Naive thymus-derived CD4-positive, alpha-beta T cell (primary cell): ENCODE measurements at regions not wholly inside any gene's neighbourhood (a gene's known extent, or its start where the extent isn't known, plus 50 kb on each side); places are given as distances from the start of the nearest gene placed in this dataset.

Experiments used
- ATAC-seq: fragments of 150-1000 bp; cut with Tn5 transposase; 2 replicates; pipeline ENCODE4 v1.10.0; 2021; ENCODE audit warnings: mild to moderate bottlenecking, moderate library complexity
- CTCF ChIA-PET: fragments of 350-600 bp; sonication (Branson Sonifier 250); formaldehyde crosslinking; loops from one replicate; lab custom pipeline; 2021; ENCODE audit warnings: antibody characterized with exemption; lab: Charles Lee
- POLR2A ChIA-PET: fragments of 350-600 bp; sonication (Branson Sonifier 250); formaldehyde crosslinking; loops from one replicate; lab custom pipeline; 2021; ENCODE audit warnings: antibody characterized with exemption, inconsistent platforms; lab: Charles Lee
- DNase-seq, 9 donors: peaks; one replicate each; pipeline versions ENCODE4 v3.0.0 to v3.0.0-alpha.2; 2020 to 2022; ENCODE audit warnings: mixed read lengths in 1 of 9
- H3K27ac ChIP-seq: one replicate; pipeline ENCODE4 v1.7.0; 2013; ENCODE audit warnings: mild to moderate bottlenecking, low read depth, low read length, moderate library complexity
- H3K27me3 ChIP-seq, 2 donors: one replicate each; pipeline ENCODE4 v1.7.0; 2013; ENCODE audit warnings: low read length in 2 of 2, mild to moderate bottlenecking in 2 of 2, moderate library complexity in 2 of 2; ENCODE audit not compliant: control insufficient read depth in 2 of 2, insufficient read depth in 2 of 2
- H3K36me3 ChIP-seq, 3 experiments: 1 replicate in 2 of 3; 2 replicates in 1 of 3; pipeline ENCODE4 v1.7.0; 2013; ENCODE audit warnings: low read length in 3 of 3, mild to moderate bottlenecking in 3 of 3, moderate library complexity in 1 of 3; ENCODE audit not compliant: insufficient read depth in 3 of 3, control insufficient read depth in 2 of 3
- H3K4me1 ChIP-seq, 2 donors: one replicate each; pipeline ENCODE4 v1.7.0; 2013; ENCODE audit warnings: low read length in 2 of 2, mild to moderate bottlenecking in 2 of 2, moderate library complexity in 1 of 2; ENCODE audit not compliant: control insufficient read depth in 2 of 2, insufficient read depth in 2 of 2
- H3K4me3 ChIP-seq: 2 replicates; pipeline ENCODE4 v1.7.0; 2013; ENCODE audit warnings: mild to moderate bottlenecking, low read length
- H3K9me3 ChIP-seq, 3 experiments: 1 replicate in 2 of 3; 2 replicates in 1 of 3; pipeline ENCODE4 v1.7.0; 2013; ENCODE audit warnings: low read length in 3 of 3; ENCODE audit not compliant: control insufficient read depth in 2 of 3
- H3K27ac Mint-ChIP-seq, 9 donors: one replicate each; pipeline ENCODE4 v1.8.0; 2020 to 2022; ENCODE audit warnings: mixed read lengths in 9 of 9, mild to moderate bottlenecking in 8 of 9, moderate library complexity in 5 of 9, inconsistent platforms in 2 of 9
- H3K27me3 Mint-ChIP-seq, 5 donors: one replicate each; pipeline ENCODE4 v1.8.0; 2021 to 2022; ENCODE audit warnings: mixed read lengths in 5 of 5, mild to moderate bottlenecking in 1 of 5
- H3K36me3 Mint-ChIP-seq, 5 donors: one replicate each; pipeline ENCODE4 v1.8.0; 2020 to 2022; ENCODE audit warnings: mixed read lengths in 5 of 5, mild to moderate bottlenecking in 3 of 5, inconsistent platforms in 1 of 5
- H3K4me1 Mint-ChIP-seq, 7 donors: one replicate each; pipeline ENCODE4 v1.8.0; 2020 to 2022; ENCODE audit warnings: mixed read lengths in 7 of 7, mild to moderate bottlenecking in 3 of 7, inconsistent platforms in 1 of 7
- H3K4me3 Mint-ChIP-seq, 10 donors: one replicate each; pipeline ENCODE4 v1.8.0; 2020 to 2022; ENCODE audit warnings: mild to moderate bottlenecking in 10 of 10, mixed read lengths in 10 of 10, moderate library complexity in 6 of 10, inconsistent platforms in 2 of 10
- H3K9me3 Mint-ChIP-seq, 11 donors: one replicate each; pipeline ENCODE4 v1.8.0; 2020 to 2022; ENCODE audit warnings: mixed read lengths in 11 of 11, mild to moderate bottlenecking in 4 of 11, inconsistent platforms in 1 of 11, moderate library complexity in 1 of 11
- intact Hi-C, 2 donors: fragments of 100-400 bp; cut with micrococcal nuclease; formaldehyde crosslinking; loops; one replicate each; pipeline ENCODE4 v1.15.1; 2023

DNA sequence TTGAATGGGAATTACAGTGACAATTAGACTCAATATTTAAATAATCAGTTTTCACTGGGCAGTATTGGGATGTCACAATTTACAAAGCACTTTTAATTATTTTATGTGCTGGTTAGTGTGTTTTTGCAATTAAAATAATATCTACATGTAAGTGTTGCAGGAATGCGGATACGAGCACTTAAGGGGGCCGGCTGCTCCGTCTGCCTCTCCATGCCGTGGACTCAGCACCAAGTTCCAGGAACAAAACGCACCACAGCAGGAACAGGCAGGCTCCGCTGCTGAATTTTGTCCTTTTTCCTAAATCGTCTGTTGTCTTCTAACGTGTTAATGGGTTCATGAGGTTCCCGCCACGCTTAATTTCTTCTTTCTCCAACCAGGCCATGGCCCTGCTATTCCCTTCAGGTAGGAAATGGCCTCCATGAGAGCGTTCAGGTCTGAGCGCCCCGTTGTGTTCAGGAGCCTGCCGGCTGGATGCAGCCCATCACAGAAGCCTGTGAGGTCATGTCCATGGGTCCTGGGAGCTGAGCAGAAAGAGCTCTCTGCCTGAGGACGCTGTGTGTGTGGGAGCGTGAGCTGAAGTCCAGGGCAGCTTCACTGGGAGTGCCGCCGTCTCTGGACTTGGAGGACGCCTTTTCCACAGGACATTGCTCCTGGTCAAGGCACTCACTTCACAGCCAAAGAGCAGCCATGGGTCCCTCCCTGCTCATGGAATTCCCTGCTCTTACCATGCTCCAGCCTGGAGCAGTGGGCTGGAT is 730.3 kb downstream of the BRD1 start:
- peaks cover 0 to 30% (median 4%) of the 10 kb centered on the region in 5 donors for H3K27me3 Mint-ChIP-seq
- intact Hi-C loops: no loop called here
- Histone ChIP-seq H3K27ac (no peak overlapping the region), H3K36me3 (no peaks in the 10 kb centered on the region), H3K9me3 (no peaks in the 10 kb centered on the region), H3K4me3 (no peak overlapping the region), H3K27me3 (no peaks in the 10 kb centered on the region), H3K4me1 (no peaks in the 10 kb centered on the region)
- ATAC-seq (no peak), DNase-seq (no peak)
- no peak overlapping the region for H3K4me3 Mint-ChIP-seq
- POLR2A ChIA-PET: no interaction called here
- peaks cover 0 to 5% (median 0%) of the 10 kb centered on the region in 11 donors for H3K9me3 Mint-ChIP-seq
- no peaks in the 10 kb centered on the region for H3K36me3 Mint-ChIP-seq
- CTCF ChIA-PET: no interaction called here
- H3K4me1 Mint-ChIP-seq: peaks cover 0 to 2% (median 0%) of the 10 kb centered on the region in 7 donors
- H3K27ac Mint-ChIP-seq: no peak overlapping the region

DNA sequence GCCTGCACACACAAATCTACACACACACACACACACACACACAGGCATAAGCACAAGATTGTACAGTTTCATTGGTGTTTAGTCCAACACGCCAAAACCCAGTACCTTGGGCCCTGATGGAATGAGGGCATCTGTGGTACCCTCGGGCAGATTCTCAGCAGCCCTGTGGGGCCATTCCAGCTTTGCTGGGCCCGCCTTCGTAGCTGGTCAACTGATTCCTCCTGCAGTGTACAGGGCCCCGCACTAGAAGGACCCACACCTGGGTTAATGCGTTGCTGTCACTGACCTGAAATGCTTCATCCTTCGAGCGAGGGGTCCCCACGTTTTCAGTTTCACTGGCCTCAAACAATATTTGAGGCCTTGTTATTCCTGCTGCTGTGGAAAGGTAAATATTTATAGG is 731.2 kb downstream of the BRD1 start:
- Mint-ChIP-seq H3K9me3 (peaks cover 0 to 5% (median 0%) of the 10 kb centered on the region in 11 donors), H3K4me3 (no peak overlapping the region), H3K36me3 (no peaks in the 10 kb centered on the region), H3K27me3 (peaks cover 0 to 32% (median 4%) of the 10 kb centered on the region in 5 donors), H3K4me1 (peaks cover 0 to 2% (median 0%) of the 10 kb centered on the region in 7 donors), H3K27ac (no peak overlapping the region)
- ATAC-seq: no peak
- Histone ChIP-seq H3K4me3 (no peak overlapping the region), H3K4me1 (no peaks in the 10 kb centered on the region), H3K36me3 (no peaks in the 10 kb centered on the region), H3K9me3 (no peaks in the 10 kb centered on the region), H3K27me3 (no peaks in the 10 kb centered on the region), H3K27ac (no peak overlapping the region)
- ChIA-PET POLR2A (no interaction called here), CTCF (no interaction called here)
- DNase-seq: no peak
- intact Hi-C loops: no loop called here

DNA sequence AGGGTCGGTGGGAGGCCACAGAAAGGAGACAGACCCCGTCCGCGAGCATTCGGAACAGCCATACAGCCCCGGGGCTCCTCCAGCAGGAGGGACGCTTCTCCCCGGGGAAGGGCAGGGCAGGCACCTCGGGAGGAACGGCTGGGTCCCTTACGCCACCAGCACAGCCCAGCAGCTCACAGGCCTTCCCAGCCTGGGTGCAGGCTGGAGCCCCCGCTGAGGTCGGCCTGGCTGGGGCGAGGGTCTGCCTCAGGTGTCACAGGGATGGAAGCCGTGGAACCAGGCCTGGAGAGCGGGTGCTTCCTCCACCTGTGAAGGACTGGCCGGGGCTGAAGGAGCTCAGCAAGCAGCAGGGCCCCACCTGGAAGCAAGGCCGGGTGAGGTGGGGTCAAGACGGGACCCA is 732.3 kb downstream of the BRD1 start:
- Mint-ChIP-seq H3K27me3 (peaks cover 0 to 31% (median 4%) of the 10 kb centered on the region in 5 donors), H3K36me3 (no peaks in the 10 kb centered on the region), H3K27ac (no peak overlapping the region), H3K4me1 (peaks cover 0 to 2% (median 0%) of the 10 kb centered on the region in 7 donors), H3K4me3 (no peak overlapping the region), H3K9me3 (peaks cover 0 to 5% (median 0%) of the 10 kb centered on the region in 11 donors)
- POLR2A ChIA-PET: no interaction called here
- H3K27me3 ChIP-seq: no peaks in the 10 kb centered on the region
- CTCF ChIA-PET: no interaction called here
- no peaks in the 10 kb centered on the region for H3K4me1 ChIP-seq
- DNase-seq: no peak
- no peak overlapping the region for H3K27ac ChIP-seq
- no peak for ATAC-seq
- no peaks in the 10 kb centered on the region for H3K36me3 ChIP-seq
- no peaks in the 10 kb centered on the region for H3K9me3 ChIP-seq
- intact Hi-C loops: no loop called here
- no peak overlapping the region for H3K4me3 ChIP-seq

- peaks cover 0 to 28% (median 4%) of the 10 kb centered on the region in 5 donors for H3K27me3 Mint-ChIP-seq
- H3K27ac Mint-ChIP-seq: no peak overlapping the region
- peaks cover 0 to 5% (median 0%) of the 10 kb centered on the region in 11 donors for H3K9me3 Mint-ChIP-seq
- no peaks in the 10 kb centered on the region for H3K27me3 ChIP-seq
- no peak overlapping the region for H3K4me3 Mint-ChIP-seq
- H3K9me3 ChIP-seq: no peaks in the 10 kb centered on the region
- H3K36me3 ChIP-seq: no peaks in the 10 kb centered on the region
- intact Hi-C loops: no loop called here
- no peak for DNase-seq
- no peak overlapping the region for H3K27ac ChIP-seq
- ChIA-PET CTCF (no interaction called here), POLR2A (no interaction called here)
- H3K4me1 Mint-ChIP-seq: peaks cover 0 to 1% (median 0%) of the 10 kb centered on the region in 7 donors
- H3K4me1 ChIP-seq: no peaks in the 10 kb centered on the region
- H3K36me3 Mint-ChIP-seq: no peaks in the 10 kb centered on the region
- no peak overlapping the region for H3K4me3 ChIP-seq
- ATAC-seq: no peak
Observed at GRCh38 chr22:49094858-49095257, 732.8 kb downstream of the BRD1 start.

GRCh38 chr22:49094151-49094550 is 733.5 kb downstream of the BRD1 start:
- no peak overlapping the region for H3K4me3 ChIP-seq
- ChIA-PET POLR2A (no interaction called here), CTCF (no interaction called here)
- no peaks in the 10 kb centered on the region for H3K4me1 ChIP-seq
- Mint-ChIP-seq H3K27me3 (peaks cover 0 to 21% (median 0%) of the 10 kb centered on the region in 5 donors), H3K36me3 (no peaks in the 10 kb centered on the region), H3K27ac (no peak overlapping the region), H3K4me3 (no peak overlapping the region), H3K9me3 (peaks cover 0 to 5% (median 0%) of the 10 kb centered on the region in 11 donors), H3K4me1 (no peaks in the 10 kb centered on the region)
- DNase-seq (no peak), ATAC-seq (no peak)
- H3K36me3 ChIP-seq: no peaks in the 10 kb centered on the region
- no peak overlapping the region for H3K27ac ChIP-seq
- intact Hi-C loops: no loop called here
- H3K27me3 ChIP-seq: no peaks in the 10 kb centered on the region
- no peaks in the 10 kb centered on the region for H3K9me3 ChIP-seq

- Histone ChIP-seq H3K9me3 (no peaks in the 10 kb centered on the region), H3K27me3 (no peaks in the 10 kb centered on the region), H3K4me1 (no peaks in the 10 kb centered on the region), H3K4me3 (no peak overlapping the region), H3K36me3 (no peaks in the 10 kb centered on the region), H3K27ac (no peak overlapping the region)
- H3K4me1 Mint-ChIP-seq: no peaks in the 10 kb centered on the region
- ChIA-PET CTCF (no interaction called here), POLR2A (no interaction called here)
- H3K27me3 Mint-ChIP-seq: peaks cover 0 to 15% (median 2%) of the 10 kb centered on the region in 5 donors
- intact Hi-C loops: no loop called here
- ATAC-seq: no peak
- H3K27ac Mint-ChIP-seq: no peak overlapping the region
- peaks cover 0 to 5% (median 0%) of the 10 kb centered on the region in 11 donors for H3K9me3 Mint-ChIP-seq
- H3K4me3 Mint-ChIP-seq: no peak overlapping the region
- no peaks in the 10 kb centered on the region for H3K36me3 Mint-ChIP-seq
- DNase-seq: no peak
Observed at GRCh38 chr22:49093192-49093880, 734.3 kb downstream of the BRD1 start.
